Inflammatory macrophage (primary cell): ENCODE measurements at regions not wholly inside any gene's neighbourhood (a gene's known extent, or its start where the extent isn't known, plus 50 kb on each side); places are given as distances from the start of the nearest gene placed in this dataset.
"Not testable (repeated sequence)": the region's sequence is repeated elsewhere in the genome, so short reads cannot be mapped to it uniquely, and the experiment has no call there.

Experiments
- DNase-seq, 2 donors: peaks; one replicate each; pipeline ENCODE4 v3.0.0-alpha.2; 2020 to 2022

DNA sequence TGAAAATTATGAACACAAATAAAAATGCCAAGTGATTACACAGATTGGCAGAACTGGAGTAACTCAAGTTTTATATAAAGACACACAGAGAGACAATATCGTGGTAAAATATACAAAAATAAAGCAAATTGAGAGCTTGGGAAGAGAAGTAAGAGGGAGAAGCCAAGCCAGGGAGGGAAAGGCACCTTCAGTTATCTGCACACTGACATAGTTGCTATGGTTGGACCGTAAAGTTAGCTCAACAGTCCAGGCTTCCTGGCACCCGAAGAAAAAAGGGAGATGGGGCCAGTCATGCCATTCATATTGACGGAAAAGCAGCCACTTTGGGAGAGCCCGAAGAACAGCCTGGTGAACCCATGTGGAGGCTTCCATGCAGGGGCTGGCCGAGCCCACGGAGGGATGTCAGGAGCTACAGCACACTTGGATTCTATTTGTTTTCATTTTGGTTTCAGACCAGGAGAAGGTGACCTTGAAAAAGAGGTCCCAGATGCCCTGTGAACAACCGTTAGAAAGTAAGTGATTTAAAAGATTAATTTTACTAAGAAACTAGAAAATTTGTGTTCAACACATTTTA lies 177.1 kb upstream of the IRF2BP2 start:
- not testable (repeated sequence) for DNase-seq

DNA sequence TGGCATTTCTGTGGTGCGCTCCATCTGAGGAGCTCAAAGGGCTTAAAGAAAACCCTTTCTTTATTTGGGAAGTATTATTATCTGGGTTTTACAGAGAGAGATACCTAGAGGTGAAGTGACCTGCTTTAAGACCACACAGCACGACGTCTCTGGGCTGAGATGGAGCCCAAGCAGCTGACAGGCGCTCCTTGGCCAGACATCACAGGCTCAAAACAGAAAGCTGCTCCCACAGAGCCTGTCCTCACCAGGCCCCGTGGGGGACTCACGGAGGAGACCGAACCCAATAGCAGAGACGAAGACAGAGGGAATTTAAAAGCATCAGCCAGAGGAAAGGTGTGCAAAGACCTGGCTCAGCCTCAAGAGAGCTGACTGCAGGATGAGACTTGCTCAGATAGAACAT lies 175.9 kb upstream of the IRF2BP2 start:
- DNase-seq, result not testable (repeated sequence)

DNA sequence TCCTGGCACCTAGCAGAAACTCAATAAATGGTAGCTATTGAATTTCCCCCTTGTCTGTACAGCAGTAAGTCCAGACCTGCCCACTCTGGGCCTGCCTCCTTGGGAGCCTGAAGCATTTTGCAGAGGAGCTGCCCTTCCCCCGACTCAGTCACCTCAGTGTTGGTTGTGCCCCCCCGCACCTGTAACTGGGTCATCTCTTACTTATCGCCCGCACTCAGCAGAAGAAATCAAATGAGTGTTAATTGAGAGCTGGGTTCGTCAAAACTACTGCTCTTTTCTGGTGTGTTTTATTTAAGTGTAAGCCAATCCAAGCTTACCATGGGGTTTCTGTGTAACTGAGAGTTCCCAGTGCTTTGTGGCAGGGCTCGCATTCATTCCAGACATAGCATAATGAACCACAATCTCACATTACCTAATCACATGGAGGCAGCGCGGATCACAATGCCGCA lies 175.5 kb upstream of the IRF2BP2 start:
- not testable (repeated sequence) for DNase-seq

DNA sequence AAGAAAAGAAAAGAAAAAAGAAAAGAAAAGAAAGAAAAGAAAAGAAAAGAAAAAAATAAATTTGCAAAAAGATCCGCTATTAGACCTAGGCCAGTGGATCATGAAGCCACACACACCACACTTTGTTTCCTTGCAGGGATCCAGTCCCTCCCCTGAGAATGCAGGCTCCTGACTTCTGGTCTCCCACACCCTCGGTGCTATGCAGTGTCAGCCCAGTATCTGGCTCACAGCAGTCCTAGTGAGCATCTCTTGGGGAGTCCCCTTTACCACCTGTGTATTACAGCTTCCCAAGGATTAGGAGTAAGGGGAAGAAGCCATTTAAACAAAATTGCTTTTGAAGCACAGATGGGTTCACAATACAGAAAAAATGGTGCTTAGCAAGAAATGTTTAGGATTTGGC lies 174.1 kb upstream of the IRF2BP2 start:
- DNase-seq, result not testable (repeated sequence)

DNA sequence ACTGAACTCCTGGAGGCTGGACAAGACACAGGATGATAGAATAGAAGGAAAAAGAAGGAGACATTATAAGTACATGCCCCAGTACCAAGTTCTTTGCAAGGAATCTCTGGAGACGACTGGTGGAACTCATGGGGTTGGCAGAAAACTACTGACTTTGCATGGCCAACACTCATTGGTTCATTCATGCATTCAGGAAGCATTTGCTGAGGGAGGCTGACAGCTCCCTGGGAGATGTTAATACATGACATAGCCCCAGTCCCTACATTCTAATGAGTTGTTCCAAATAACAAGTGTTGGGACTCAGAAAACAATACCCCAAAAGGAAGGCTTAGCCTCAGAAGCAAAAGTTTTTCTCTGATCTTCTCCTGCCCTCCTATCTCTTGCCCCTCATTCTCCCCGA lies 172.8 kb upstream of the IRF2BP2 start:
- DNase-seq, result no peak

DNA sequence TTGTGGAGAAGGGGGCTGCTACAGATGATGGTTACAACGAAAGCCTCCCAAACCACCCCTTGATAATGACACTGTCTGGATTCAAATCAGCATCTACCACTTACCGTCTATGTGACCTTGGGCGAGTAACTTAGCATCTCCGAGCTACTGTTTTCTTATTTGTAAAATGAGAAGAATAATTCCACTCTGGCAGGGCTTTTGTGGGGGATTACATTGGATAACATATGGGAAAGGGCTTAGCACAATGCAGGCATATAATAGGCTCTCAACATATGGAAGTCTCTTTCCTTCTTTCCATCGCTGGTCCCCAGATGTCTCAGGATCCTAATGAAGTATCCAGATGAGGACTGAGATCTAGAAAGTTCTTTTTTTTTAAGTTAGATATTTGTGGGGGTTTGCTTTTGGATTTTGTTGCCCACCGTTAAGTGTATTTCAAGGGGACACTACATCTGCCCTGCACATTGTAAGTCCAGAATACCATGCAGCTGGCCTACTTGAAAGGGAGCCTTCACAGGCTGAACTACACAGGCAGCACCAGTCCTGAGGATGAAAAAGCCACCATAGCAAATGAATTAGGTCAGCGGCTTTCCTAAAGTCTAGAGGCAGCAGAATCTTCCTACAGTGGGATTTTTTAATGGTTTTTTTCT lies 172.2 kb upstream of the IRF2BP2 start:
- DNase-seq, result no peak

DNA sequence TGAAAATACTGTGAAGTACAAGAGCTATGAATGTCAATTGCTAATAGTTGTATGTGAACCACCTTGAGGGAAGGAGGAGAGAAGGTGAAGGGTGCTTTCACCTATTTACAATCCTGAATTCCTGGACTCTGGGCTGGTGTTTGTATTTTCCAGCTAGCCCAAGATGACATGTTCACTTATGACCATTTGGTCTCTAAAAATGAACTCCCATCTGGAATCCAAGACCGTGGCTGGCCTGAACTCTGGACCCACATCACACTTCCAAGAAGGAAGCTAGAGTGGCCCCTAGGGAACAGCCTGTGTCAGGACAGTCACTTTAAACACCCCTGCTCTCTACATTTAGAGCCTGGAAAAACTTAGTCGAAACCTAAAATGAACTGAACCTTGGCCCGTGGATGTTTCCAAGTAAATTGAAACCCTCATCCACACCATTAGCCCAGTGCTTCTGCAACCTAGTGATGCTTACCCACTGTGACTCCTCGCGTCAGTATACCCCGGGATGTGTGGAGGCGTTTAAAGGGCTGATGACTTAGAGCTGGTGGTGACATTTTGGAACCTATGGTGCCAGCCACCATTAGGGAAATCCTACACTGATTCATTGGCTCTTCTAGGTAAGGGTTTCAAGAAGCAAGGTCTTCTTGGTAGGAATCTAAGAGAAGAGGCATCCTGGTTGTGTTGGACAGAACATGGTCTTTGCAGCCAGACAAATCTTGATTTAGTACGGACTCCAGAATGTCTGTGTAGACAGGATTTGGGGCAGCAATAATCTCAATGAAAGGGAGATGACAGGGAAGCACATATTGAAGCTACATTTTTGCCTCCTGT lies 171.5 kb upstream of the IRF2BP2 start:
- peak in 1 of 2 donors; percentile 32 for DNase-seq

DNA sequence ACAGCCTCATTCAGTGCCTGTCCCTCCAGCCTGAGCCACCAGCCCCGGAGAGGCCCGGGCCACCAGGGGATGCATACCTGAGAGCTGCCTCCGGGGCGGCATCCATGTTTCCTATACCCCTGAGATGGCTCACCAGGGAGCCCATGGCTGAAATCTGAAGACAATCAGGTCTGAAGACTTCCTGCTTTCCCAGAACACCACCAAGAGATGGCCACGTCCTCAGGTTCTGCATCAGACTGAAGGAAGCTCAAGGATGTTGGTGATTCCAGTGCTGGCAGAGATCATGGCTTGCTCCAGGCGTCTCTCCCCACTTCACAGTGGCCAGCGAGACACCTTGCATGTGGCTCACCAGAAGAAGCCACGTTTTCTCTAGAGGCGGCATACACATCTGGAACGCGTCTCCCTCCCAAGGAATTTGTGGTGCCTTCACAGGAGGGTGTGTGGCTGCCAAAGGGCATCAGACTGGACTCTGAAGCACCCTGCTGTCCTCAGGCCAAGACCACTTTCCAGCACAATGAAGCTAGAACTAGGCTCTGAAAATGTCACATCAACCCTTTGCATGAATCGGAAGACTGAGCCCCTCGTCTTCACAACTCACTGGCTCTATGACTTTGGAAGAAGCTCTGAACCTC lies 170.7 kb upstream of the IRF2BP2 start:
- DNase-seq, result no peak

DNA sequence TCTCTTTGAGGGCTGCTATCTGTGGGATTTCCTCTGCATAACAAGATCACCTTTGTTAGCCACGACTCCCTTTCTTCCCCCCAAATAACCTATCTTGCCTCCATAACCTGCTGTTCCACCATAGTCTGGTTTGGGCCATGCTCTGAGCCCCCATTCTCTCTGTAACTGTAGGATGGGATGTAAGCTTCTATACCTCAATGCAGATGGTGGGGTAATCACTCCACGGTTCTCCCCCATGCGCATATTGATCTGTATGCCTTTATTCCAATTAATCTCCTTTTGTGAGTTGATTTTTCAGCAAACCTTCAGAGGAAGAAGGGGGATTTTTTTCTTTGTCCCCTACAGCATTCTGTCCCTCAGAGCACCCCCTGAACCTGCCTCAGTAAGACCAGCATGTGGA lies 170.1 kb upstream of the IRF2BP2 start:
- DNase-seq, result no peak

DNA sequence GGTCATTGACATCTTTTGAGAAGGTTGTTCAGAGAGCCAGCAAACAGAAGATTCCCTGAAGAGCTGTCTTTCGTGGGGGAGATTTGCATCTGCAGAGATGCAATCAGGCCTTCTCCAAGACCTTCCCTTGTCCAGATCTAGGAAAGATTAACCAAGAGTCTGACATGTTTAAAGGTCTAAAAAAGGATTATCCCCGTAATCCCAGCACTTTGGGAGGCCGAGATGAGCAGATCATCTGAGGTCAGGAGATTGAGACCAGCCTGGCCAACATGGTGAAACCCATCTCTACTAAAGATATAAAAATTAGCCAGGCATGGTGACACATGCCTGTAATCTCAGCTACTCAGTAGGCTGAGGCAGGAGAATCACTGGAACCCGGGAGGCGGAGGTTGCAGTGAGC lies 169.6 kb upstream of the IRF2BP2 start:
- DNase-seq, result not testable (repeated sequence)

DNA sequence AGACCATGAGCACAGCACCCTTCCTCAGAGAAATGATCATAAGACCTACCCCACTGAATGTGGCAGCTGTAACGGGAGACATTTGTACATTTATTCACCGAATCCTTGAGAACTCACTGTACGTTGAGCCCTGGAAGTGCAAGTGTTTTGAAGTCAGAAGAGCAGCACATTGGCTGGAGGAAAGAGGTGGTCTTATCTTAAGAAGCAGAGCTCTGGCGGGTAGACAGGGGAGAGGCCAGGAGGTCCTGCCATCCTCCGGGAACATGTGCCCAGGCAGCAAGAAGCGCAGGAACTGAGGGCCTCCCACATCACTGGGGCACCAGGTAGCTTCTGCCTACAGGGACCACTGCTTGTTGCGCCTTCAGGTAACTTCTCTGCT lies 169.2 kb upstream of the IRF2BP2 start:
- no peak for DNase-seq

DNA sequence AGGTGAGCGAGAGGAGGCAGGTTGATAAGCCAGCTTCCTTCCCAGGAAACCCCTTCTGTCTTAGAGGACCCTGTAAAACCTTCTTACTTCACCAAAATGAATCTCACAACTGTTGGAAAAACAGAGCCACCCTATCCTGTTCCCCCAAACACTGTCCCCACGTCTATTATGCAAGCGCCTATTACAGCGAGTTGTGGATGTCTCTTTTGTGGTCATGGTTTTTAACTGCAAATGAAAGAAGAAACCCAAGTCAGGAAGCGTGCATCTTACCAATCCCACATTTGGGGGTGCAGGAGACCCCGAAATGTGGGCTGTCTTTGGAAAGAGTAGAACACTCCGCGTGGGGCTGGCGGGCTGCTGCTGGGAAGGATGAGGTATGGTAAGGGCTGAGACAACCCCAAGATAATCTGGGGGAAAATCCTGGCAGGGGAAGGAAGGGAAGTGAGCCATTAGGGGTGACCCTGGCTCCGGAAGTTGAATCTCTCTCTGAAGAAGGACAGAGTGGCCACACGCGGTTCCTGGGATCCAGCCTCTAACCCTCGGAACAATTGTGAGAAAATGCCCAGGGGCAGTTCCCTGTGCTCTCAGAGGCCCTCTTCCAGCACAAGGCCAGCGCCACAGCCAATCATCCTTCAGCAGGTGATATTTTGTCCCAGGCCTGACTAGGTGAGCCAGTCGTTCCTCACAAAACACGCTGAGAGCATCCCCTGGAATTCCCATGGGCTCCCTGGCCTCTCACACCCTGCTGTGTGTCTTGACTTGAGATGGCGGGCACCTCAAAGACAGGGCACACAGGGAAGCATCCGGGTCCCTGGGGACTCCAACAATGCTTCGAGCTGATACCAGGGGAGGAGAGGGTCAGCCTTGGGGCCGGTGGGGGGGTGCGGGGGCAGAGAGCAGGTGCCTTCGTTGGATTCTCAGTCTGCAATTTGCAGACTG lies 168.5 kb upstream of the IRF2BP2 start:
- DNase-seq, result peak; percentile 72 to 89

DNA sequence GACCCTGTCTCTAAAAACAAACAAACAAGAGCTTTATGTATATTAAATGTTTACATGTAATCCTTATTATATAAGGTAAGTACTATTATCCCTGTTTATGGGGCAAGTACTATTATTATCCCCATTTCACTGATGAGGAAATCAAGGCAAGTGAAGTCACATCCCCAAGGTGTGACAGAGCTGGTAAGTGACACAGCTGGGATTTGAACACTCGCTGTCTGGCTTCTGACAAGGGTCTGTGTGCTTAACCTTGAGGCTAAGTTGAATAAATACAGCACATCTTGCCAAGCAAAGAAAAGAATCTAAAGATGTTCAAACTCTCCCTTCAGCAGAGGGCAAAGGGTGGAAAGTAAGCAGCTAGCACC lies 167.9 kb upstream of the IRF2BP2 start:
- DNase-seq, result no peak

DNA sequence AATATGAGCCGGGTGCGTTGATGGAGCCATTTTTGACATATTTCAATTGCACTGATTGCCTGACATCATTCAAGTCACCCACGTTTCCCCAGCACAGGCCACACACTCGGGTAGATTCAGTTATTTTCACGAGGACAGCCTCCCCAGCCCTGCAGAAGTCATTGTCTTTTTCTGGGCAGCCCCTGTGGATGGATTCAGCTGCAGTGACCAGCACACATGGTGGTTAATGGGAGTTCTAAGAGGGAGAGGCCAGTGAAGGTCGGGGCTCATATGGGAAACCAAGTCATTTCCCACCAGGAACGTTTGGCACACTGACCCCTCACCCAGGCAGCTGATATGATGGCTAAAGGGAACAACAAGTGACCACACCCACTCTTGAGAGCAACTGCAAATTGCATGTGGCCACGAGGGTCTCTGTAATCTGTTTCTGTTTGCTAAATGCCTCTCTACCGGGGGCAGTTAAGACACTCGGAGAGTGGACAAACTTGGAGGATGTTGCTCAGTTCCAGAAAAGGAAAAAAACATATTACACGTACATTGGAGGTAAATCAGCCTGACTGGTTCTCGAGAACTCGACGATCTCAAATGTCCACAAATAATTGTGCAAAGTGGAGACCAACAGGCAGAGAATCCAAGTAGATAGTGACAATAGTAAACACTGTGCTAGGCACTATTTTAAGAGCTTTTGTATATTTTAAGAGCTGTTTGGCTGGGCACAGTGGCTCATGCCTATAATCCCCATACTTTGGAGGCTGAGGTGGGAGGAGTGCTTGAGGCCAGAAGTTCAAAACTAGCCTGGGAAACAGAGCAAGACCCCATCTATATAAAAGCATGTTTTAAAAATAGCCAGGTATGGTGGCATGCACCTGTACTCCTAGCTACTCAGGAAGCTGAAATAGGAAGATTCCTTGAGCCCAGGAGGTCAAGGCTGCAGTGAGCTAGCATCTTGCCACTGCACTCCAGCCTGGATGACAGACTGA lies 167.2 kb upstream of the IRF2BP2 start:
- DNase-seq, result peak; percentile 68 to 70

DNA sequence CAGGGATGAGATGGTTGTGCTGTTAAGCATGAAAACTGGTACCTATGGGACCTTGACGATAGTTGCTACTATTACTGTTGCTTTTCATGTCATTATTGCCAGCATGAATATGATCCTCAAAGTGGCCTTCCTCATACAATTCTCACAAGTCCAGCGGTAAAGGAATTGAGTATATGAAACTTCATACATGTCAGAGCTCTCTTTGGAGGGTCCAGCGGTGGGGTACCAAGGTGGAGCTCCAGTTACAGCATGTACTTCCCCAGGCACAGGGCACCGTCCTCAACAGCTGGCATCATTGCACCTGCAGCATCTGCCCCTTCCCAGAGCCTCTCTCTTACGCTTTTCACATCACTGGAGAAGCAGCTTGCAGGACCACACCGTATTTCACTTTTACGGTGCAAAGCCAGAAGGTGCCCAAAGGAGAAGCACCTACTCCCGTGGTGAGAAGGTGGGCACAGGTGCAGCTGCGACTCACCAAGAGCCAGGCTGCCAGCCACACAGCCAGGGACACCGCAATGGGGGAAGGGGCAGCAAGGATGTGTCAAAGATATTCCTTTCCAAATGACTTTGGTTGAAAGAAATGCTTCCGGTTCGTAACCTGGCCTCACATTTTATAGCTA lies 166.4 kb upstream of the IRF2BP2 start:
- no peak for DNase-seq

DNA sequence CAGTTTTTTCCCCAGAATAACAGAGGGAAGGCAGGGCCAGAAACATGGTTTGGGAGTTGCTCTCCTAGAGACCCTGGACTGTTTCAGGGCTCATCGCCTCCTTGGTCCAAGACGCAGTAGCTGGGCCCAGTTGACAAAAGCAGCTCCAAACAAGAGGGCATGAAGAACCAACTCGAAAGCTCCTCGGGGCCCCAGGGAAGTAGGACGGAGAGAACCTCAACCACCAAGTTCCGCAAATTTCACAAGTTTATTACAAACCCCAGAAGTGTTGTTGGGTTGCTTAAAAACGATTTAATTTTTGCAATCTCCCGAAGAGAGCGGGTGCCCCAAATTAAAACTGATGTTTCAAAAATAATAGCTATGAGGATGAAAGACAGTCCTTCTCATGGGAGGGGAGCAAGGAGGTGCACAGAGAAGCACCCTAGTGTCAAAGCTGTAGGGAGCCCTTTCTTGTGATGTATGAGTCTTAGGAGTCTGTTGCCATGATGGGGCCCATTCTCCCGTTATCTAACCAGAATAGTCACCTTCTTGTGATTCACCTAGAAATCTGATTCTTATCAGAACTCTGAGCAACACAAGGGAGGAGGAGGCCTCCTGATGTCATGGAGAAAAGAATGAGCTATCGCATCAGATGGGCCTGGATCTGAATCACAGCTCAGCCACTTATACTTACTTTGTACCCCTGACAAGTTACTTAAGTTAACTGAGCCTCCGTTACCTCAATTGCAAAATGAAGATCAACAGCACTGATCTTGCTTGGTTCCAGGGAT lies 165.7 kb upstream of the IRF2BP2 start:
- peak; percentile 91 to 97 for DNase-seq

DNA sequence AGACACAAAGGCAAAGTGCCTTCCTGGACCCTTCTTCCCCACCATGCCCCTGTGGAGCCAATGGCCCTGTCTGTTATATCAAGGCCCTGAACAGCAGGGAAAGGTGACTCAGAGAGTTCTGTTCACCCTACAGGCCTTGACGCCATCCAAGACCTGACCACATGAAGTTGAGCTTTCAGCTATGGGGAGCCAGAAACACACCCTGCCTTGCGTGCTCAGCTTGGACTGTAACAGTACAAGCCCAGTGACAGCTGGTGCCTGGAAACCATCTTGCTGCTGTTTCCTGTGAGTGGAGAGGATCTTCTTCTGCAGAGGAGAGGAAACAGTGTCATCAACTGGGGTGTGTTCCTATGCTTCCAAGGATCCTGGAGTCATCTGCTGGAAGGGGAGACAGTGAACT lies 165.0 kb upstream of the IRF2BP2 start:
- DNase-seq, result peak; percentile 54 to 55

DNA sequence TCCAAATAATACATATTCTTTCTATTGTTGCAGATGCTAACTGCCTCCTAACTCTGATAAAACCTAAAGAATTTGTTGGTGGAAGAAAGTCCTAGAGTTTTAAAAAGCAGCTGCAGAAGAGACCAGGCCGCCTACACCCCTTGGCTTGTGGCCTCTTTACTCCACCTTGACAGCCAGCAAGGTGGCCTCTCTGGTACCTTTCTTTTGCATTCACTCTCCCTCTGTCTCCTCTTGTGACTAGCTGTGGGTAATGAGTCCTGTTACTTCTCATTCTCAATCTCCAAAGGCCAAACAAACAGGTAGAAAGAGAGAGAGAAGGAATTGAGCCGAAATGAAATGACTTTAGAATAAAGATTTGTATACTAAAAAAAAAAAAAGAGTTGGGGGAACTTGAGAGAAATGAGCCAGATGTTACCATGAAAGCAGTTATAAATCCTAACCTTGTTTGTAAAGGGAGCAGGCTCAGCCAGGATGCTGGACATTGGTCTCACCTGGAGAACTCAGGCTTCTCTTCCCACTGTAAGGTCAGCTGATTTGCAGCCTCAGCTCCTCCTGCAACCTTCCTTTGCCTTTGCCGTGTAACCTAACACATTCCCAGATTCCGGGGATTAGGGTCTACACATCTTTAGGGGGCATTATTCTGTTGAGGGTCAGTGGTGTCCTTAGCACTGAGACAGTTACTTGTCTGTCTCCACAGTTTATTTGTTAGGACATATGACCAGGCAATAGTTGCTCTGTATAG lies 164.1 kb upstream of the IRF2BP2 start:
- no peak for DNase-seq
